GM13977 (cell line): ENCODE measurements at regions not wholly inside any gene's neighbourhood (a gene's known extent, or its start where the extent isn't known, plus 50 kb on each side); places are given as distances from the start of the nearest gene placed in this dataset.
"Not testable (repeated sequence)": the region's sequence is repeated elsewhere in the genome, so short reads cannot be mapped to it uniquely, and the experiment has no call there.

ENCODE experiments used
- DNase-seq: peaks from one replicate; pipeline ENCODE4 v3.0.0; 2012; ENCODE audit warnings: low spot score
- CTCF ChIP-seq: IDR thresholded peaks from 2 replicates; pipeline ENCODE4 v1.5.1; 2012; ENCODE audit warnings: mild to moderate bottlenecking, control low read depth; ENCODE audit not compliant: insufficient read depth; ENCODE audit errors: extremely low read depth, missing control alignments
- in situ Hi-C: fragments of 300-500 bp; cut with MboI; formaldehyde crosslinking; loops from one replicate; pipeline ENCODE4 v1.12.0; 2022; ENCODE audit warnings: low sequenced_read_pairs, low pct_unique_long_range_greater_than_20kb, mixed read lengths, inconsistent platforms; ENCODE audit not compliant: unreplicated experiment

GRCh38 chr3:40891186-40891585, 308.1 kb upstream of the CTNNB1 start:
- in situ Hi-C loops, result no loop called here
- no peak for DNase-seq

DNA sequence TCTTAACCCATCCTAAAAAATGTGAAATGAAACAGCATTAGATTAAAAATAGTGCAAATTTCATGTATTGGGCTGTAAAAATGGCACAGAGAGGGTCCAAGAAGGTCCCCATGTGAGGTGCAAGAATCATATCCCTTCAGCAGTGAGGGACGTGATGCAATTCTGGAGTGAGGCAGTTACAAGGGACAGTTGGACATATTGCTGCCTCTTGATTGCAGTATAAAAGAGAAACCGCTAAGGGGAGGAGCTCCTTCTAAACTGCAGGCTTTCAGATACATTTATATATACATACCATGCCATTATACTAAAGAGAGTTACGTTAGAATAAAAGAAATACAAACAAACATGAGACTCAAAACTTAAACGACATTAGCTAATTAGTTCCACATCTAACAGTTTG, 304.2 kb upstream of the CTNNB1 start:
- in situ Hi-C loops, result no loop called here
- no peak for DNase-seq
- TF ChIP-seq CTCF, result no peak

More at GRCh38 chr3:40891186-40891585, 308.1 kb upstream of the CTNNB1 start:
- no peak for TF ChIP-seq CTCF

- no peak for DNase-seq
- in situ Hi-C loops, result no loop called here
- TF ChIP-seq CTCF, result no peak
Measured at GRCh38 chr3:40899286-40899712, 300.0 kb upstream of the CTNNB1 start.

GRCh38 chr3:40901298-40901697, 298.0 kb upstream of the CTNNB1 start:
- in situ Hi-C loops, result no loop called here
- TF ChIP-seq CTCF, result no peak
- no peak for DNase-seq

- in situ Hi-C loops, result no loop called here
- TF ChIP-seq CTCF, result no peak
Measured at GRCh38 chr3:40901796-40902195, 297.5 kb upstream of the CTNNB1 start.

DNA sequence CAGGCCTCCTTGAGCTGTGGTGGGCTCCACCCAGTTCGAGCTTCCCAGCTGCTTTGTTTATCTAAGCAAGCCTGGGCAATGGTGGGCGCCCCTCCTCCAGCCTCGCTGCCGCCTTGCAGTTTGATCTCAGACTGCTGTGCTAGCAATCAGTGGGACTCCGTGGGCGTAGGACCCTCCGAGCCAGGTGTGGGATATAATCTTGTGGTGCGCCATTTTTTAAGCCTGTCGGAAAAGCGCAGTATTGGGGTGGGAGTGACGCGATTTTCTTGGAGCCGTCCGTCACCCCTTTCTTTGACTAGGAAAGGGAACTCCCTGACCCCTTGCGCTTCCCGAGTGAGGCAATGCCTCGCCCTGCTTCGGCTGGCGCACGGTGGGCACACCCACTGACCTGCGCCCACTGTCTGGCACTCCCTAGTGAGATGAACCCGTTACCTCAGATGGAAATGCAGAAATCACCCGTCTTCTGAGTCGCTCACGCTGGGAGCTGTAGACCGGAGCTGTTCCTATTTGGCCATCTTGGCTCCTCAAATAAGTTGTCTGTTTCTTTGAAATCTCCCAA, 291.3 kb upstream of the CTNNB1 start:
- DNase-seq, in situ Hi-C loops: not testable (repeated sequence)

More at GRCh38 chr3:40901796-40902195, 297.5 kb upstream of the CTNNB1 start:
- no peak for DNase-seq

DNA sequence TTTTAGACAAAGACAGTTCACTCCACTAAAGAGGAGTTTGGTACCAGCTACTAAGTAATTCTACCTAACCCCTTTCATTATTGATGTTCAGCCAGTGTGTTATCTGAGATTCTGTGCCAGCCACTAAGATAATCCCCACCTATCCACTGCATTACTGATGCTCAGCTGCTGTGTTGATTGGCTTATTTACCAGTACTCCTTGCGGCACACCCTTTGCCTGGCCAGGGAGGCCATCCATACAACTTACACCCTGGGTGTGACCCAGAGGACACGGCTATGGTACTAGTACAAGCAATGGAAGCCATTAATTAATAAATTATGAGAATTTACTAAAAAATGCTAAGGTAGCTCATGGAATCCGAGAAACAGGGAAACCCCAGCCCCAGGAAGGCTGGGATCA, 290.7 kb upstream of the CTNNB1 start:
- in situ Hi-C loops, result no loop called here
- TF ChIP-seq CTCF, result no peak

More for the DNA sequence above, 290.7 kb upstream of the CTNNB1 start:
- DNase-seq, result no peak
